ENCODE measurements at regions not wholly inside any gene's neighbourhood (a gene's known extent, or its start where the extent isn't known, plus 50 kb on each side); places are given as distances from the start of the nearest gene placed in this dataset.

DNA sequence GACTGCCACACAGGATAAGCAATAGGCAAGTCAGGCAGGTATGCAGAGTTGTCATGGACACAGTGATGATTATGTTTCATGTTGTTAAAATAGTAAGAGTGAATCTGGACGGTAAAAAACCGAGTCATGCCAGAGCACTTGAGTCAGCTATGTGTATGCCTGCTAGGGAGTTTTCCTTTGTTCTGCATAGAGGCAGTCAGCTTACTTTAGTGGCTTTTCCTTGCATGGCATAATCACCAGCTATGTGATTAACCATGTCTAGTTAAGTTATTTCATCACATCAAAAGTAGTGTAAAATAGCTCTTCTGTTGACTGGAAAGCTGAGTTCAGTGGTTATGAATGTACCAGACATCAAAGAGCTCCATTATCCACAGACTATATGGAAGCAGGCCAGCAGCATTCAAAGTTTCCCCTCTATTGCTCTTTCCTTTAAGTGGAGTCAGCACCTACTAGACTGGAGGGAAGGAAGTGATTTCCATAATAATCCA, 989.8 kb downstream of the TLE1 start:
- peak; percentile 58 for FAIRE-seq
- no peak for DNase-seq (ENCODE audit: low read depth in 1 of 2, low spot score in 2 of 2)

More for the DNA sequence above, 989.8 kb downstream of the TLE1 start:
- no peak overlapping the region for H3K14ac ChIP-seq (ENCODE audit: insufficient read length)
- no peak overlapping the region for H3K56ac ChIP-seq (replicated peaks; ENCODE audit: insufficient read length, low read depth, low read length)
- no peaks in the 10 kb centered on the region for H4K20me1 ChIP-seq (replicated peaks in 1 of 2; ENCODE audit: control insufficient read depth in 1 of 2, insufficient read depth in 2 of 2, low read length in 2 of 2)
- H2AFZ ChIP-seq (ENCODE audit: low read length): peak overlapping the region; percentile 76
- H4K91ac ChIP-seq (replicated peaks; ENCODE audit: insufficient read length, low read length): no peak overlapping the region
- no peaks in the 10 kb centered on the region for H3K9me3 ChIP-seq (ENCODE audit: insufficient read depth in 2 of 2, low read depth in 1 of 2, low read length in 1 of 2)
- ChIA-PET CTCF (ENCODE audit: partially characterized antibody) (no interaction called here), POLR2A (ENCODE audit: partially characterized antibody) (interaction anchor here (0.6 kb wide), 1 partner anchor 870 kb away, joined by 3 read pairs; no protein-coding TSS in a partner anchor)
- H3K4me2 ChIP-seq (ENCODE audit: insufficient read depth in 1 of 2, low read depth in 2 of 2, low read length in 2 of 2): no peak overlapping the region
- no peaks in the 10 kb centered on the region for H3K36me3 ChIP-seq (ENCODE audit: control insufficient read depth in 2 of 4, insufficient read depth in 4 of 4, low read length in 3 of 4)
- no peak overlapping the region for H2BK120ac ChIP-seq (replicated peaks; ENCODE audit: low read depth, low read length)
- H2BK12ac ChIP-seq (ENCODE audit: low read depth, low read length): no peak overlapping the region
- no peak overlapping the region for H2AK5ac ChIP-seq (ENCODE audit: low read depth, low read length)
- H3K9ac ChIP-seq (replicated peaks in 1 of 4; ENCODE audit: extremely low read depth in 1 of 4, low read depth in 3 of 4, low read length in 3 of 4): no peak overlapping the region
- H4K8ac ChIP-seq (ENCODE audit: extremely low read depth, insufficient read depth, low read length): no peak overlapping the region
- no peaks in the 10 kb centered on the region for H3K79me2 ChIP-seq (ENCODE audit: control insufficient read depth in 1 of 2, insufficient read depth in 2 of 2, low read length in 2 of 2)
- no peak overlapping the region for H3K4me3 ChIP-seq (ENCODE audit: extremely low read depth in 1 of 4, insufficient read depth in 2 of 4, low read depth in 3 of 4, low read length in 4 of 4)
- no peaks in the 10 kb centered on the region for H3K27me3 ChIP-seq (replicated peaks in 1 of 4; ENCODE audit: control insufficient read depth in 3 of 4, extremely low read depth in 1 of 4, insufficient read depth in 3 of 4, low read length in 3 of 4)
- no peak overlapping the region for H4K5ac ChIP-seq (ENCODE audit: insufficient read length, low read depth, low read length)
- peak overlapping the region; percentile 13 for H3K4ac ChIP-seq (replicated peaks; ENCODE audit: insufficient read length, low read depth, low read length)
- H2BK20ac ChIP-seq (ENCODE audit: low read length): no peak overlapping the region
- no peak overlapping the region for H3K27ac ChIP-seq (ENCODE audit: low read depth, low read length)
- no peak overlapping the region for H3K18ac ChIP-seq (ENCODE audit: extremely low read depth, low read length)
- 80% methylated on average over 2 of the region's 2 CpGs; no CpG with 5 or more reads in 1 of the 2 experiments for WGBS, 2 experiments (ENCODE audit: extremely low coverage in 1 of 2, insufficient coverage in 1 of 2, insufficient read length in 1 of 2, insufficient replicate concordance in 2 of 2, low coverage in 1 of 2, low lambda C conversion rate in 2 of 2, missing lambda C conversion rate in 1 of 2)
- peaks cover 0 to 10% (median 0%) of the 10 kb centered on the region in 4 experiments; a peak in 1 of 7 replicates for H3K4me1 ChIP-seq (replicated peaks in 1 of 4; ENCODE audit: control insufficient read depth in 3 of 4, insufficient read depth in 4 of 4, low read length in 3 of 4)
- no peak overlapping the region for H3K23ac ChIP-seq (ENCODE audit: insufficient read length)
- H3K79me1 ChIP-seq (ENCODE audit: low read depth, low read length): no peaks in the 10 kb centered on the region
- no peak overlapping the region for H2BK15ac ChIP-seq (ENCODE audit: low read length)
- TF ChIP-seq, protein P1, sequence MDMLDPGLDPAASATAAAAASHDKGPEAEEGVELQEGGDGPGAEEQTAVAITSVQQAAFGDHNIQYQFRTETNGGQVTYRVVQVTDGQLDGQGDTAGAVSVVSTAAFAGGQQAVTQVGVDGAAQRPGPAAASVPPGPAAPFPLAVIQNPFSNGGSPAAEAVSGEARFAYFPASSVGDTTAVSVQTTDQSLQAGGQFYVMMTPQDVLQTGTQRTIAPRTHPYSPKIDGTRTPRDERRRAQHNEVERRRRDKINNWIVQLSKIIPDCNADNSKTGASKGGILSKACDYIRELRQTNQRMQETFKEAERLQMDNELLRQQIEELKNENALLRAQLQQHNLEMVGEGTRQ (IDR thresholded peaks at IDR 0.05; ENCODE audit: low read length): no peak
- TF ChIP-seq, protein P2, sequence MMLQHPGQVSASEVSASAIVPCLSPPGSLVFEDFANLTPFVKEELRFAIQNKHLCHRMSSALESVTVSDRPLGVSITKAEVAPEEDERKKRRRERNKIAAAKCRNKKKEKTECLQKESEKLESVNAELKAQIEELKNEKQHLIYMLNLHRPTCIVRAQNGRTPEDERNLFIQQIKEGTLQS (IDR thresholded peaks at IDR 0.05; ENCODE audit: insufficient read depth, low read depth, low read length): no peak
- no peak for TF ChIP-seq CEBPB (IDR thresholded peaks at IDR 0.05; ENCODE audit: low read depth, low read length)
- TF ChIP-seq TCF12 (IDR thresholded peaks at IDR 0.05; ENCODE audit: low read depth, low read length): no peak
- no peak for TF ChIP-seq BCL11A (IDR thresholded peaks at IDR 0.05; ENCODE audit: low read depth in 2 of 2, low read length in 2 of 2)
- no peak overlapping the region for H2BK5ac ChIP-seq (ENCODE audit: low read depth, low read length)
- no peaks in the 10 kb centered on the region for H3K23me2 ChIP-seq (ENCODE audit: low read depth, low read length)
